ENCODE measurements at regions not wholly inside any gene's neighbourhood (a gene's known extent, or its start where the extent isn't known, plus 50 kb on each side); places are given as distances from the start of the nearest gene placed in this dataset.
"Not testable (repeated sequence)": the region's sequence is repeated elsewhere in the genome, so short reads cannot be mapped to it uniquely, and the experiment has no call there.

- H3K9me3 Mint-ChIP-seq (ENCODE audit: insufficient read depth), result no peaks in the 10 kb centered on the region
- Histone ChIP-seq H4K20me1 (ENCODE audit: control insufficient read depth, insufficient read depth, low read length, poor library complexity, severe bottlenecking) (no peaks in the 10 kb centered on the region), H3K4me2 (replicated peaks; ENCODE audit: low read depth, low read length, poor library complexity, severe bottlenecking) (no peak overlapping the region), H3K79me2 (ENCODE audit: control insufficient read depth, insufficient read depth, low read length) (no peaks in the 10 kb centered on the region), H3K9me3 (ENCODE audit: control extremely low read depth in 1 of 3, control insufficient read depth in 2 of 3, insufficient read depth in 1 of 3, low read length in 2 of 3) (no peaks in the 10 kb centered on the region), H3K27me3 (replicated peaks in 1 of 4; ENCODE audit: control extremely low read depth in 1 of 4, control insufficient read depth in 3 of 4, insufficient read depth in 4 of 4, low read length in 3 of 4) (no peaks in the 10 kb centered on the region), H3K9ac (ENCODE audit: low read length) (no peak overlapping the region), H2AFZ (ENCODE audit: insufficient read depth, low read depth, low read length, poor library complexity, severe bottlenecking) (no peak overlapping the region), H3K4me1 (ENCODE audit: control insufficient read depth in 2 of 2, insufficient read depth in 2 of 2, low read length in 2 of 2) (no peaks in the 10 kb centered on the region), H3K4me3 (ENCODE audit: control extremely low read depth in 1 of 5, extremely low read depth in 1 of 5, insufficient read depth in 1 of 5, low read depth in 2 of 5, low read length in 4 of 5) (no peak overlapping the region), H3K27ac (ENCODE audit: low read length in 2 of 2) (no peak overlapping the region), H3K36me3 (replicated peaks in 1 of 2; ENCODE audit: control extremely low read depth in 1 of 2, control insufficient read depth in 1 of 2, extremely low read depth in 1 of 2, insufficient read depth in 2 of 2, low read length in 1 of 2) (no peaks in the 10 kb centered on the region)
- no peak overlapping the region for H3K27ac Mint-ChIP-seq
- DNase-seq (no peak), ATAC-seq (ENCODE audit: low read depth) (no peak)
- WGBS (ENCODE audit: insufficient coverage), result 75% methylated on average over 1 of the region's 1 CpG
- H3K4me3 Mint-ChIP-seq, result no peak overlapping the region
- TF ChIP-seq EZH2 (IDR thresholded peaks at IDR 0.05; ENCODE audit: borderline replicate concordance, insufficient read depth, low read depth, low read length, poor library complexity, severe bottlenecking) (no peak), CTCF (IDR thresholded peaks at IDR 0.05) (no peak)
- peaks cover 20% of the 10 kb centered on the region for H3K27me3 Mint-ChIP-seq
- ChIA-PET POLR2A (no interaction called here), CTCF (no interaction called here)
- no peaks in the 10 kb centered on the region for H3K4me1 Mint-ChIP-seq
- intact Hi-C loops (cut with micrococcal nuclease), result no loop called here
Observed at GRCh38 chr3:107468782-107469181, 54.0 kb upstream of the BBX start.

- not testable (repeated sequence) for H3K4me2 ChIP-seq (replicated peaks; ENCODE audit: low read depth, low read length, poor library complexity, severe bottlenecking); H3K27me3 ChIP-seq (replicated peaks in 1 of 4; ENCODE audit: control extremely low read depth in 1 of 4, control insufficient read depth in 3 of 4, insufficient read depth in 4 of 4, low read length in 3 of 4)
Observed at GRCh38 chr3:107470496-107470895, 52.3 kb upstream of the BBX start.

More at GRCh38 chr3:107470496-107470895, 52.3 kb upstream of the BBX start:
- H3K4me1 Mint-ChIP-seq; H3K9me3 Mint-ChIP-seq (ENCODE audit: insufficient read depth); POLR2A ChIA-PET; DNase-seq; H2AFZ ChIP-seq (ENCODE audit: insufficient read depth, low read depth, low read length, poor library complexity, severe bottlenecking); H3K27ac ChIP-seq (ENCODE audit: low read length in 2 of 2); H3K36me3 ChIP-seq (replicated peaks in 1 of 2; ENCODE audit: control extremely low read depth in 1 of 2, control insufficient read depth in 1 of 2, extremely low read depth in 1 of 2, insufficient read depth in 2 of 2, low read length in 1 of 2); H4K20me1 ChIP-seq (ENCODE audit: control insufficient read depth, insufficient read depth, low read length, poor library complexity, severe bottlenecking); H3K27ac Mint-ChIP-seq; H3K4me3 ChIP-seq (ENCODE audit: control extremely low read depth in 1 of 5, extremely low read depth in 1 of 5, insufficient read depth in 1 of 5, low read depth in 2 of 5, low read length in 4 of 5); CTCF ChIA-PET; H3K79me2 ChIP-seq (ENCODE audit: control insufficient read depth, insufficient read depth, low read length); H3K9me3 ChIP-seq (ENCODE audit: control extremely low read depth in 1 of 3, control insufficient read depth in 2 of 3, insufficient read depth in 1 of 3, low read length in 2 of 3); H3K9ac ChIP-seq (ENCODE audit: low read length); H3K4me1 ChIP-seq (ENCODE audit: control insufficient read depth in 2 of 2, insufficient read depth in 2 of 2, low read length in 2 of 2); intact Hi-C loops (cut with micrococcal nuclease); H3K4me3 Mint-ChIP-seq; ATAC-seq (ENCODE audit: low read depth): not testable (repeated sequence)
- WGBS (ENCODE audit: insufficient coverage), result 79% methylated on average over 8 of the region's 8 CpGs
- peaks cover 22% of the 10 kb centered on the region for H3K27me3 Mint-ChIP-seq

Data from B cell (primary cell).